ENCODE measurements at regions not wholly inside any gene's neighbourhood (a gene's known extent, or its start where the extent isn't known, plus 50 kb on each side); places are given as distances from the start of the nearest gene placed in this dataset.
A peak's percentile ranks its signal among the peaks of the same experiment; 100 is the strongest.

GRCh38 chr5:6302684-6303083 is 75.7 kb downstream of the MED10 start:
- Histone ChIP-seq H3K4me1 (replicated peaks) (no peaks in the 10 kb centered on the region), H3K9me3 (no peaks in the 10 kb centered on the region), H3K4me3 (no peak overlapping the region), H3K36me3 (no peaks in the 10 kb centered on the region), H3K27ac (no peak overlapping the region), H3K27me3 (replicated peaks; ENCODE audit: insufficient read depth) (no peaks in the 10 kb centered on the region)
- intact Hi-C loops (cut with DNase I): no loop called here
- WGBS: 52% methylated on average over 5 of the region's 5 CpGs
- TF ChIP-seq CTCF (IDR thresholded peaks at IDR 0.05) (no peak), POLR2A (IDR thresholded peaks at IDR 0.05) (no peak), POLR2AphosphoS5 (IDR thresholded peaks at IDR 0.05) (no peak)
- DNase-seq (ENCODE audit: low spot score): no peak

- Histone ChIP-seq H3K4me3 (no peak overlapping the region), H3K36me3 (no peaks in the 10 kb centered on the region), H3K4me1 (replicated peaks) (no peaks in the 10 kb centered on the region), H3K27me3 (replicated peaks; ENCODE audit: insufficient read depth) (no peaks in the 10 kb centered on the region), H3K27ac (no peak overlapping the region), H3K9me3 (no peaks in the 10 kb centered on the region)
- 24% methylated on average over 4 of the region's 4 CpGs for WGBS
- no peak for TF ChIP-seq POLR2AphosphoS5 (IDR thresholded peaks at IDR 0.05)
- no peak for TF ChIP-seq POLR2A (IDR thresholded peaks at IDR 0.05)
- TF ChIP-seq CTCF (IDR thresholded peaks at IDR 0.05): no peak
- no peak for DNase-seq (ENCODE audit: low spot score)
- intact Hi-C loops (cut with DNase I): no loop called here
These were observed 76.3 kb downstream of the MED10 start for GRCh38 chr5:6302075-6302474.

GRCh38 chr5:6296524-6296923 is 81.8 kb downstream of the MED10 start:
- no peaks in the 10 kb centered on the region for H3K27me3 ChIP-seq (replicated peaks; ENCODE audit: insufficient read depth)
- no peak for TF ChIP-seq POLR2A (IDR thresholded peaks at IDR 0.05)
- TF ChIP-seq POLR2AphosphoS5 (IDR thresholded peaks at IDR 0.05): no peak
- no peak for TF ChIP-seq CTCF (IDR thresholded peaks at IDR 0.05)
- no peak for DNase-seq (ENCODE audit: low spot score)

GRCh38 chr5:6291961-6292360 is 86.4 kb downstream of the MED10 start:
- intact Hi-C loops (cut with DNase I): no loop called here
- H3K4me1 ChIP-seq (replicated peaks): no peaks in the 10 kb centered on the region
- no peaks in the 10 kb centered on the region for H3K36me3 ChIP-seq
- 7% methylated on average over 3 of the region's 3 CpGs for WGBS
- no peak for DNase-seq (ENCODE audit: low spot score)
- TF ChIP-seq CTCF (IDR thresholded peaks at IDR 0.05) (peak in 1 of 4 experiments; percentile 14), POLR2AphosphoS5 (IDR thresholded peaks at IDR 0.05) (no peak)
- no peak overlapping the region for H3K4me3 ChIP-seq
- no peak overlapping the region for H3K27ac ChIP-seq
- H3K9me3 ChIP-seq: no peaks in the 10 kb centered on the region
- H3K27me3 ChIP-seq (replicated peaks; ENCODE audit: insufficient read depth): no peaks in the 10 kb centered on the region

More at GRCh38 chr5:6296524-6296923, 81.8 kb downstream of the MED10 start:
- 75% methylated on average over 8 of the region's 8 CpGs for WGBS
- H3K9me3 ChIP-seq: no peaks in the 10 kb centered on the region
- H3K27ac ChIP-seq: no peak overlapping the region
- H3K4me3 ChIP-seq: no peak overlapping the region
- no peaks in the 10 kb centered on the region for H3K4me1 ChIP-seq (replicated peaks)
- H3K36me3 ChIP-seq: no peaks in the 10 kb centered on the region
- intact Hi-C loops (cut with DNase I): no loop called here

GRCh38 chr5:6289239-6289638 is 89.1 kb downstream of the MED10 start:
- no peak for DNase-seq (ENCODE audit: low spot score)
- H3K27ac ChIP-seq: no peak overlapping the region
- 89% methylated on average over 3 of the region's 3 CpGs for WGBS
- H3K27me3 ChIP-seq (replicated peaks; ENCODE audit: insufficient read depth): no peaks in the 10 kb centered on the region
- no peaks in the 10 kb centered on the region for H3K9me3 ChIP-seq
- H3K4me3 ChIP-seq: no peak overlapping the region
- intact Hi-C loops (cut with DNase I): no loop called here
- H3K36me3 ChIP-seq: no peaks in the 10 kb centered on the region
- H3K4me1 ChIP-seq (replicated peaks): no peaks in the 10 kb centered on the region
- TF ChIP-seq POLR2AphosphoS5 (IDR thresholded peaks at IDR 0.05) (no peak), POLR2A (IDR thresholded peaks at IDR 0.05) (no peak), CTCF (IDR thresholded peaks at IDR 0.05) (no peak)
